ENCODE measurements at regions not wholly inside any gene's neighbourhood (a gene's known extent, or its start where the extent isn't known, plus 50 kb on each side); places are given as distances from the start of the nearest gene placed in this dataset.

GRCh38 chr16:86428729-86429517, 81.4 kb upstream of the FOXF1 start:
- TF ChIP-seq TAF1 (IDR thresholded peaks at IDR 0.05; ENCODE audit: borderline replicate concordance, low read depth, low read length) = no peak
- no peak for TF ChIP-seq POLR2A (IDR thresholded peaks at IDR 0.05; ENCODE audit: low read depth, low read length)
